ENCODE measurements at regions not wholly inside any gene's neighbourhood (a gene's known extent, or its start where the extent isn't known, plus 50 kb on each side); places are given as distances from the start of the nearest gene placed in this dataset.

- CTCF ChIA-PET, result interaction anchor here (1.1 kb wide), 1 partner anchor 10 kb away, joined by 3 read pairs; no protein-coding TSS in a partner anchor
- WGBS (ENCODE audit: insufficient coverage, insufficient replicate concordance, low lambda C conversion rate, missing lambda C conversion rate), result 19% methylated on average over 11 of the region's 13 CpGs
- SMC1A ChIA-PET (ENCODE audit: uncharacterized antibody, unreplicated experiment), result interaction anchor here (0.6 kb wide), 1 partner anchor 1239 kb away, joined by 3 read pairs; no protein-coding TSS in a partner anchor
- Histone ChIP-seq H3K4me1 (ENCODE audit: control insufficient read depth, insufficient read depth, low read length) (no peaks in the 10 kb centered on the region), H3K4me2 (ENCODE audit: control insufficient read depth, insufficient read depth) (no peak overlapping the region), H2AFZ (ENCODE audit: control insufficient read depth, low read depth, low read length) (no peak overlapping the region), H3K36me3 (ENCODE audit: control insufficient read depth in 2 of 2, insufficient read depth in 2 of 2, low read length in 1 of 2) (no peaks in the 10 kb centered on the region), H3K27me3 (replicated peaks in 1 of 2; ENCODE audit: control insufficient read depth in 2 of 2, insufficient read depth in 2 of 2, low read length in 1 of 2) (peaks cover 0 to 1% of the 10 kb centered on the region in 2 experiments; a peak in 3 of 4 replicates), H3K27ac (ENCODE audit: control insufficient read depth, insufficient read depth) (no peak overlapping the region), H3K9me3 (replicated peaks; ENCODE audit: control insufficient read depth, insufficient read depth, low read length) (no peaks in the 10 kb centered on the region; the same call in 2 of the 3 replicates), H3K79me2 (ENCODE audit: control insufficient read depth, insufficient read depth, low read length) (no peaks in the 10 kb centered on the region), H4K20me1 (ENCODE audit: control insufficient read depth, insufficient read depth) (no peaks in the 10 kb centered on the region), H3K9ac (ENCODE audit: control insufficient read depth, insufficient read depth, low read length) (no peak overlapping the region), H3K4me3 (no peak overlapping the region)
- FAIRE-seq, result no peak
- POLR2A ChIA-PET, result no interaction called here
- no TSS peak for BruUV-seq (replicated peaks)
- DNase-seq (ENCODE audit: low read depth, low spot score), result no peak
- TF ChIP-seq NKRF (conservative IDR thresholded peaks at IDR 0.05), result no peak
- no peak for TF ChIP-seq BCL3 (IDR thresholded peaks at IDR 0.05; ENCODE audit: borderline replicate concordance, insufficient read depth, low read depth, low read length, poor library complexity, severe bottlenecking)
- no peak for TF ChIP-seq BMI1 (IDR thresholded peaks at IDR 0.05; ENCODE audit: borderline replicate concordance)
- TF ChIP-seq MTA2 (IDR thresholded peaks at IDR 0.05; ENCODE audit: low read depth), result no peak
- no peak for TF ChIP-seq CBX3 (IDR thresholded peaks at IDR 0.05; ENCODE audit: borderline replicate concordance, low read depth)
- TF ChIP-seq RAD51 (IDR thresholded peaks at IDR 0.05), result no peak
- TF ChIP-seq SMAD5 (IDR thresholded peaks at IDR 0.05; ENCODE audit: low read depth), result no peak
- intact Hi-C loops (cut with micrococcal nuclease; ENCODE audit: unreplicated experiment), result no loop called here
- RAD21 ChIA-PET (ENCODE audit: unreplicated experiment), result no interaction called here
- ATAC-seq, result no peak
- in situ Hi-C loops (cut with MboI), result no loop called here
Observed at GRCh38 chr13:26910754-26911465, 150.3 kb upstream of the GPR12 start.

Data from GM12878 (cell line).